WI38 (cell line): ENCODE measurements at regions not wholly inside any gene's neighbourhood (a gene's known extent, or its start where the extent isn't known, plus 50 kb on each side); places are given as distances from the start of the nearest gene placed in this dataset.
"Not testable (repeated sequence)": the region's sequence is repeated elsewhere in the genome, so short reads cannot be mapped to it uniquely, and the experiment has no call there.

Experiments
- H3K4me3 ChIP-seq: 2 replicates; pipeline ENCODE4 v1.5.1; 2011; ENCODE audit warnings: low read depth, mild to moderate bottlenecking, control low read depth, low read length
- TF ChIP-seq, protein P1 (sequence below): IDR thresholded peaks from 2 replicates; pipeline ENCODE4 v1.5.1; 2012; ENCODE audit warnings: low read depth, mild to moderate bottlenecking, control low read depth, low read length

DNA sequence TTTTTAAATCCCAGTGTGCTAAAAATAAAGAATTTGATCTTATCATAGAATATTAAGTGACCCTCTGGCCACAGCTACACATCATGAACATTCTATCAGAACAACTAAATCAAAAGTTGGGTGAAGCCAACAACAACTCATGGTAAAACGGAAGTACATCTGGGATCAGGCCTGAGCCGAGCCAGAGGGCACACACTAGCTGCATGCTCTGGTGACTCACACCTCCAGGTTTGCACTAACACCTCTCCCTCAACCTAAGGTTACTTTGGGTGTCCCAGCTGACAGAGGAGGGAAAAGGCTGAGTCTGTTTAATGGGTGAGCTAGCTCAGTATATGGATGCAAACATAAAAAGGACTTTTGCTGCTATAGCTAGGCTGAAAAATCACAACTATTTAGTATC is 281.6 kb downstream of the HGF start:
- TF ChIP-seq, protein P1, sequence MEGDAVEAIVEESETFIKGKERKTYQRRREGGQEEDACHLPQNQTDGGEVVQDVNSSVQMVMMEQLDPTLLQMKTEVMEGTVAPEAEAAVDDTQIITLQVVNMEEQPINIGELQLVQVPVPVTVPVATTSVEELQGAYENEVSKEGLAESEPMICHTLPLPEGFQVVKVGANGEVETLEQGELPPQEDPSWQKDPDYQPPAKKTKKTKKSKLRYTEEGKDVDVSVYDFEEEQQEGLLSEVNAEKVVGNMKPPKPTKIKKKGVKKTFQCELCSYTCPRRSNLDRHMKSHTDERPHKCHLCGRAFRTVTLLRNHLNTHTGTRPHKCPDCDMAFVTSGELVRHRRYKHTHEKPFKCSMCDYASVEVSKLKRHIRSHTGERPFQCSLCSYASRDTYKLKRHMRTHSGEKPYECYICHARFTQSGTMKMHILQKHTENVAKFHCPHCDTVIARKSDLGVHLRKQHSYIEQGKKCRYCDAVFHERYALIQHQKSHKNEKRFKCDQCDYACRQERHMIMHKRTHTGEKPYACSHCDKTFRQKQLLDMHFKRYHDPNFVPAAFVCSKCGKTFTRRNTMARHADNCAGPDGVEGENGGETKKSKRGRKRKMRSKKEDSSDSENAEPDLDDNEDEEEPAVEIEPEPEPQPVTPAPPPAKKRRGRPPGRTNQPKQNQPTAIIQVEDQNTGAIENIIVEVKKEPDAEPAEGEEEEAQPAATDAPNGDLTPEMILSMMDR: no peak
- H3K4me3 ChIP-seq: no peak overlapping the region

DNA sequence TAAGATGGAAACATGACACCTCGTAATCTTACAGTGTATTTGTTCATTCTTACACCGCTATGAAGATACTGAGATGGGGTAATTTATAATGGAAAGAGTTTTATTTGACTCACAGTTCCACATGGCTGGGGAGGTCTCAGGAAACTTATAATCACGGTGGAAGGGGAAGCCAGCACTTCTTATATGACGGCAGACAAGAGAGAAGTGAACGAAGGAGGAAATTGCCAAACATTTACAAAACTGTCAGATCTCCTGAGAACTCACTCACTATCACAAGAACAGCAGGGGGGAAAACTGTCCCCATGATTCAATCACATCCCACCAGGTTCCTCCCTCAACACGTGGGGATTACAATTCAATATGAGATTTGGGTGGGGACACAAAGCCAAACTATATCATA is 282.3 kb downstream of the HGF start:
- TF ChIP-seq, protein P1: no peak
- no peak overlapping the region for H3K4me3 ChIP-seq

DNA sequence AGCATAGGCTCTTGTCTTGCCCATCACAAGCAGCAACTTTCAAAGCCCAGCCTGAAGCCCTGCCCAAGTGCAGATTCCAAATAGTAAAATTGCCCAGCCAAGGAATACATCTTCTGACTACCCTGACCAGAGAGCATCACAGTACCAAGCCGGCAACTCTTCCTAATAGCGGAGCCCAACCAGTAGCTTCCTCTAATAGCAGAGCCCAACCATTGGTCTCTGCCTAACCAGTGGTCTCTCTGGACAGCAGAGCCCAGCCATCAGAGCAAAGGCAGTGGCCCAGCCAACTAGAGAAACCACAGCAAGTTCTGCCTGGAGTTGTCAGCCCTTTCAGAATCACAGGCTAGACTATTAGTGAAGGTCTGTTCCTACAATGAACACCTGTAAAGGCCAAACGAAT is 285.6 kb downstream of the HGF start:
- TF ChIP-seq, protein P1: no peak
- no peak overlapping the region for H3K4me3 ChIP-seq

DNA sequence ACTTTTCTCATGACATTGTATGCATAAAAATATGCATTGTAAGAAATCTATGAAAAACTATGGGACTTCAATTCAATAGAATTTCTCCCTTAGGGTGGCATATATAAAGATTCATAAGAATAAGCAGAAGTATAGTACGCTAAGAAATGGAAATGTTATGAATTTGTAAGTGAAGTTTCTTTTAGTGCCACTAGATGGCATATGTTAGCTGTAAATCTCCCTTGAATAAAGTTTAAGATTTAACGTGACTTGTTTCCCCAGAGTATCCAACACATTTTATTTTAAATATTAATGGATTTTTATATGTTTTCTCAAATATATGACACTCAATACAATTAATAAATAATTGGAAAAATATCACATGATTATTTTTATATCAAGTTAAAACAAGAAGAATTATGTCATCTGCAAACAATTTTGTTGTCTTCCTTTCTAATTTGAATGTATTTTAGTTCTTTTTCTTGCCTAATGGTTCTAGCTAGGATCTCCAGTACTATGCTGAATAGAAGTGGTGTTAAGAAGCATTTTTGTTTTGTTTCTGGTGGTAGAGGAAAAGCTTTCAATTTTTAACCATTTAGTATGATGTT is 287.2 kb downstream of the HGF start:
- TF ChIP-seq, protein P1: no peak
- no peak overlapping the region for H3K4me3 ChIP-seq

DNA sequence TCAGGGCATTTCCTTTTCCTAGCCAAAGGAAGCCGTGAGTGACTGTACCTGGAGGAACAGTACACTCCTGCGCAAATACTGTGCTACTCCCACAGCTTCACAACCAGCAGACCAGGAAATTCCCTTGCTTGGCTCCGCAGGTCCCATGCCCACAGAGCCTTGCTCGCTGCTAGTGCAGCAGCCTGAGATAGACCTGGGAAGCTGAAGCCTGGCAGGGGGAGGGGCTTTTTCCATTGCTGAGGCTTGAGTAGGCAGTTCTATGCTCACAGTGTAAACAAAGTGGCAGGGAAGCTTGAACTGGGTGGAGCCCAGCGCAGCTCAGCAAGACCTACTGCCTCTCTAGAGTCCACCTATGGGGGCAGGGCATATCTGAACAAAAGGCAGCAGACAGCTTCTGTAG is 291.2 kb downstream of the HGF start:
- H3K4me3 ChIP-seq: no peak overlapping the region
- TF ChIP-seq, protein P1: no peak

DNA sequence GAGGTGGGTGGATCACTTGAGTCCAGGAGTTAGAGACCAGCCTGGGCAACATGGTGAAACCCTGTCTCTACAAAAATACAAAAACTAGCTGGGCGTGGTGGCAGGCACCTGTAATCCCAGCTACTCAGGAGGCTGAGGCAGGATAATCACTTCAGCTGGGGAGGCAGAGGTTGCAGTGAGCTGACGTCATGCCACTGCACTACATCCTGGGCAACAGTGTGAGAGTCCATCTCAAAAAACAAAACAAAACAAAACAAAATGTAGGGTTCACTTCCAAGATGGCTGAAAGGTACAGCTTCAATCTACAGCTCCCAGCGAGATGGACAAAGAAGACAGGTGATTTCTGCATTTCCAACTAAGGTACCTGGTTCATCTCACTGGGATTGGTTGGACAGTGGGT is 291.6 kb downstream of the HGF start:
- H3K4me3 ChIP-seq: not testable (repeated sequence)

DNA sequence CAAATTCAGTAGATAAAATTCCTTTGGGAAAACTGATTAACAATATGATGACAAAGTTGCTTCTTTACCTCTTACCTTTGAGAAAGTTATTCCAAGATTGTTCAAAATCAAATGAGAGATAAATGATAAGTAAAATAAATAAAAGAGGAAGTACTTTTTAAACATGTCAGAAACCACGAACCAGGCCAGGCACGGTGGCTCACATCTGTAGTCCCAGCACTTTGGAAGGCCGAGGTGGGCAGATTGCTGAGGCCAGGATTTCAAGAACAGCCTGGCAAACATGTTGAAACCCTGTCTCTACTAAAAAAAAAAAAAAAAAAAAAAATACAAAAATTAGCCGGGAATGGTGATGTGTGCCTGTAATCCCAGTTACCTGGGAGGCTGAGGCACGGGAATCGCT is 296.6 kb downstream of the HGF start:
- H3K4me3 ChIP-seq: no peak overlapping the region
- TF ChIP-seq, protein P1: no peak

DNA sequence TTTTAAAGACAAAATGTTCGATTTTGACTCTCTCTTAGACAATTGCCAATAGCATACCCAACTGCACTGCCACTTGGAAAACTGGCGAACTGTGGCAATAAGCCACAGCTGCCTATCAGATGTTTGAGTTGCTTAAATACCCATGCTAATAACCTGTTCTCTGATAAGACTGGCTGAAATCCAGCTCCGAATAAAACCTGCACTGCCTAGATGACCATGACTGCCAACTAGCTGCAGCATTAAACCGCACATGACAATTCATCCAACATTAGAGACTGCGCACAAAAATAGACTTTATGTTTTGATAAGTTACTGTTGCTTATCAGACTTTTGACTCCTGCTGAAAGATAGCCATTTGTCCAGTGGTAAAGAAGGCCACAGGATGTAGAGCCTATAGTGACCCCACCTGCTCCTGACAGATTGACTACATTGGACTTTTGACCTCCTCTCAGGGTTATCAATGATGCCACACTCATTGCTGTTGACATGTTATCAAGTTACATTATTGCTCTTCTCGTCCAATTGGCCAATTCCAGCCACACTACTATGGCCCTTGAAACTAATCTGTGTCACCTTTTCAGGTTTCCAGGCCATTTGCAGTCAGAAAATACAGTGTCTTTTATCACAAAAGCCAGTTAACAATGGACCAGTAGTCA is 299.0 kb downstream of the HGF start:
- TF ChIP-seq, protein P1: no peak

More for the DNA sequence above, 299.0 kb downstream of the HGF start:
- H3K4me3 ChIP-seq: no peak overlapping the region
